Liver (tissue), 8 donors: ENCODE measurements at regions not wholly inside any gene's neighbourhood (a gene's known extent, or its start where the extent isn't known, plus 50 kb on each side); places are given as distances from the start of the nearest gene placed in this dataset.

Source experiments
- DNase-seq: peaks from one replicate; pipeline ENCODE4 v3.0.0-alpha.2; 2017; ENCODE audit warnings: low spot score
- H3K27ac ChIP-seq, 2 donors: one replicate each; pipeline ENCODE4 v1.7.0; 2013; ENCODE audit warnings: inconsistent platforms in 2 of 2, low read length in 2 of 2, control low read depth in 1 of 2, low read depth in 1 of 2, mild to moderate bottlenecking in 1 of 2
- H3K27me3 ChIP-seq, 4 donors: one replicate each; pipeline versions ENCODE4 v1.6.1 to v1.7.0; 2013; ENCODE audit warnings: low read length in 3 of 4, inconsistent platforms in 1 of 4, mild to moderate bottlenecking in 1 of 4, moderate library complexity in 1 of 4; ENCODE audit not compliant: control insufficient read depth in 4 of 4, insufficient read depth in 4 of 4
- H3K36me3 ChIP-seq, 4 donors: one replicate each; pipeline versions ENCODE4 v1.6.1 to v1.7.0; 2013; ENCODE audit warnings: low read length in 3 of 4, mild to moderate bottlenecking in 3 of 4, low read depth in 1 of 4, moderate library complexity in 1 of 4; ENCODE audit not compliant: control insufficient read depth in 4 of 4, insufficient read depth in 3 of 4
- H3K4me1 ChIP-seq, 4 donors: one replicate each; pipeline versions ENCODE4 v1.6.1 to v1.7.0; 2013; ENCODE audit warnings: low read length in 3 of 4, mild to moderate bottlenecking in 3 of 4, moderate library complexity in 1 of 4; ENCODE audit not compliant: control insufficient read depth in 4 of 4, insufficient read depth in 4 of 4
- H3K4me3 ChIP-seq, 3 donors: one replicate each; pipeline versions ENCODE4 v1.6.1 to v1.7.0; 2013; ENCODE audit warnings: low read length in 3 of 3, control low read depth in 1 of 3, low read depth in 1 of 3, mild to moderate bottlenecking in 1 of 3
- H3K9ac ChIP-seq, 2 donors: one replicate each; pipeline ENCODE4 v1.7.0; 2013; ENCODE audit warnings: low read length in 2 of 2, mild to moderate bottlenecking in 2 of 2, moderate library complexity in 2 of 2, control low read depth in 1 of 2, low read depth in 1 of 2
- H3K9me3 ChIP-seq, 4 donors: one replicate each; pipeline versions ENCODE4 v1.6.1 to v1.7.0; 2013; ENCODE audit warnings: low read length in 3 of 4; ENCODE audit not compliant: control insufficient read depth in 4 of 4
- ATF3 ChIP-seq: IDR thresholded peaks from 2 replicates; pipeline ENCODE4 v1.6.1; 2016; ENCODE audit warnings: antibody characterized with exemption
- CTCF ChIP-seq: fragments of 150-350 bp; IDR thresholded peaks from 2 replicates; pipeline ENCODE4 v1.5.1; 2017; ENCODE audit warnings: improper control_type of control experiment, low read depth, low read length; ENCODE audit not compliant: missing input control
- EGR1 ChIP-seq, 2 donors: IDR thresholded peaks; 2 replicates each; pipeline ENCODE4 v1.6.1; 2016 to 2018; ENCODE audit warnings: antibody characterized with exemption in 2 of 2, low read depth in 2 of 2
- GABPA ChIP-seq, 2 donors: IDR thresholded peaks in 1 of 2; conservative IDR thresholded peaks in 1 of 2; 2 replicates each; pipeline ENCODE4 v1.6.1; 2016; ENCODE audit warnings: antibody characterized with exemption in 2 of 2, mild to moderate bottlenecking in 1 of 2, moderate library complexity in 1 of 2
- JUND ChIP-seq, 2 donors: IDR thresholded peaks; 2 replicates each; pipeline ENCODE4 v1.6.1; 2016; ENCODE audit warnings: antibody characterized with exemption in 2 of 2
- MAX ChIP-seq: IDR thresholded peaks from 2 replicates; pipeline ENCODE4 v1.6.1; 2016; ENCODE audit warnings: antibody characterized with exemption
- NR2F2 ChIP-seq: IDR thresholded peaks from 2 replicates; pipeline ENCODE4 v1.6.1; 2016; ENCODE audit warnings: antibody characterized with exemption
- RXRA ChIP-seq, 2 donors: IDR thresholded peaks; 2 replicates each; pipeline ENCODE4 v1.6.1; 2017 to 2018; ENCODE audit warnings: antibody characterized with exemption in 2 of 2, mild to moderate bottlenecking in 1 of 2
- SP1 ChIP-seq: IDR thresholded peaks from 2 replicates; pipeline ENCODE4 v1.6.1; 2018; ENCODE audit warnings: antibody characterized with exemption, mild to moderate bottlenecking
- YY1 ChIP-seq: IDR thresholded peaks from 2 replicates; pipeline ENCODE4 v1.6.1; 2016; ENCODE audit warnings: antibody characterized with exemption, mild to moderate bottlenecking
- ZBTB33 ChIP-seq: IDR thresholded peaks from 2 replicates; pipeline ENCODE4 v1.6.1; 2016; ENCODE audit warnings: antibody characterized with exemption
- WGBS: extraction: QIAGEN DNeasy Blood & Tissue Kit; methylation state at CpG from one replicate; pipeline ENCODE4 v1.1.7; 2013; 5-methylcytosine and 5-hydroxymethylcytosine counted together
- donor health status: healthy.
- donor health status: healthy.
- donor health status: healthy.
- donor health status: healthy.
- donor health status: healthy.

- TF ChIP-seq JUND (IDR thresholded peaks at IDR 0.05) = no peak
- TF ChIP-seq MAX = no peak
- no peak for TF ChIP-seq YY1
- no peak for TF ChIP-seq EGR1 (IDR thresholded peaks at IDR 0.05; ENCODE audit: low read depth in 2 of 2)
Measured at GRCh38 chr9:135201711-135202110, 114.2 kb downstream of the OLFM1 start (continued).

- no peak overlapping the region for H3K9ac ChIP-seq
- H3K4me3 ChIP-seq = no peak overlapping the region
- no peak for TF ChIP-seq SP1
- TF ChIP-seq ATF3 = no peak
- H3K27me3 ChIP-seq = peaks cover 0 to 2% (median 0%) of the 10 kb centered on the region in 4 donors
- H3K9me3 ChIP-seq = no peaks in the 10 kb centered on the region
- H3K36me3 ChIP-seq = no peaks in the 10 kb centered on the region
- no peaks in the 10 kb centered on the region for H3K4me1 ChIP-seq
- no peak for DNase-seq
- WGBS = 86% methylated on average over 8 of the region's 8 CpGs
- no peak overlapping the region for H3K27ac ChIP-seq
Measured at GRCh38 chr9:135204177-135204576, 116.7 kb downstream of the OLFM1 start.

GRCh38 chr9:135209136-135209535, 121.7 kb downstream of the OLFM1 start:
- no peak for DNase-seq
- H3K36me3 ChIP-seq = no peaks in the 10 kb centered on the region

GRCh38 chr9:135209852-135210251, 122.4 kb downstream of the OLFM1 start:
- no peak for TF ChIP-seq GABPA (IDR thresholded peaks at IDR 0.05 in 1 of 2, conservative IDR thresholded peaks at IDR 0.05 in 1 of 2)
- TF ChIP-seq EGR1 (IDR thresholded peaks at IDR 0.05; ENCODE audit: low read depth in 2 of 2) = no peak
- TF ChIP-seq RXRA (IDR thresholded peaks at IDR 0.05) = no peak
- no peak for TF ChIP-seq ZBTB33
- TF ChIP-seq NR2F2 = no peak
- H3K4me3 ChIP-seq = no peak overlapping the region
- H3K4me1 ChIP-seq = peaks cover 0 to 3% (median 0%) of the 10 kb centered on the region in 4 donors
- no peaks in the 10 kb centered on the region for H3K36me3 ChIP-seq
- H3K27me3 ChIP-seq = peaks cover 0 to 5% (median 0%) of the 10 kb centered on the region in 4 donors
- WGBS = 54% methylated on average over 2 of the region's 2 CpGs
- H3K27ac ChIP-seq = no peak overlapping the region
- H3K9ac ChIP-seq = no peak overlapping the region
- no peak for DNase-seq
- peaks cover 0 to 4% (median 0%) of the 10 kb centered on the region in 4 donors for H3K9me3 ChIP-seq

More at GRCh38 chr9:135209136-135209535, 121.7 kb downstream of the OLFM1 start:
- Histone ChIP-seq H3K27me3 (peaks cover 0 to 5% (median 0%) of the 10 kb centered on the region in 4 donors), H3K4me3 (no peak overlapping the region), H3K9ac (no peak overlapping the region), H3K4me1 (peaks cover 0 to 3% (median 0%) of the 10 kb centered on the region in 4 donors), H3K27ac (no peak overlapping the region), H3K9me3 (peaks cover 0 to 4% (median 0%) of the 10 kb centered on the region in 4 donors)
- TF ChIP-seq ATF3 (no peak), CTCF (no peak)
- WGBS = 80% methylated on average over 7 of the region's 7 CpGs
